GM12878 (cell line): ENCODE measurements at regions not wholly inside any gene's neighbourhood (a gene's known extent, or its start where the extent isn't known, plus 50 kb on each side); places are given as distances from the start of the nearest gene placed in this dataset.

Experiments
- BCL11A ChIP-seq: IDR thresholded peaks from 2 replicates; pipeline ENCODE4 v1.6.1; 2011; ENCODE audit warnings: low read depth, low read length
- CHD1 ChIP-seq: IDR thresholded peaks from 2 replicates; pipeline ENCODE4 v1.6.1; 2012; ENCODE audit warnings: low read depth, low read length, improper control_type of control experiment
- MTA2 ChIP-seq: fragments of 450-650 bp; IDR thresholded peaks from 2 replicates; pipeline ENCODE4 v1.6.1; 2016; ENCODE audit warnings: low read depth, mild to moderate bottlenecking, moderate library complexity
- NFYA ChIP-seq: IDR thresholded peaks from 2 replicates; pipeline ENCODE4 v1.6.1; 2011; ENCODE audit warnings: low read depth, mild to moderate bottlenecking, low read length, improper control_type of control experiment, borderline replicate concordance
- NR2F1 ChIP-seq: fragments of 450-650 bp; conservative IDR thresholded peaks from 2 replicates; pipeline ENCODE4 v1.6.1; 2017; ENCODE audit warnings: mild to moderate bottlenecking
- RELA ChIP-seq: fragments of 450-650 bp; IDR thresholded peaks from 2 replicates; pipeline ENCODE4 v1.8.0; 2014; ENCODE audit warnings: borderline replicate concordance; ENCODE audit not compliant: partially characterized antibody
- RFX5 ChIP-seq: IDR thresholded peaks from 2 replicates; pipeline ENCODE4 v1.6.1; 2011; ENCODE audit warnings: low read depth, low read length, improper control_type of control experiment
- TF ChIP-seq, protein P1 (sequence below): fragments of 450-650 bp; formaldehyde crosslinking; IDR thresholded peaks from 2 replicates; pipeline ENCODE4 v1.5.0; 2022; ENCODE audit warnings: mild to moderate bottlenecking, missing genetic modification characterization
- TF ChIP-seq, protein P2 (sequence below): IDR thresholded peaks from 2 replicates; pipeline ENCODE4 v1.6.1; 2011; ENCODE audit warnings: borderline replicate concordance, low read depth, mild to moderate bottlenecking, moderate library complexity, mixed read lengths, low read length; ENCODE audit not compliant: insufficient read depth; ENCODE audit errors: extremely low read length
- TF ChIP-seq, protein P3 (sequence below): IDR thresholded peaks from 2 replicates; pipeline ENCODE4 v1.6.1; 2011; ENCODE audit warnings: mild to moderate bottlenecking, low read depth, low read length, moderate library complexity; ENCODE audit not compliant: insufficient replicate concordance
- TF ChIP-seq, protein P4 (sequence below): fragments of 450-650 bp; IDR thresholded peaks from 2 replicates; pipeline ENCODE4 v1.6.1; 2017; ENCODE audit warnings: low read depth, mild to moderate bottlenecking, moderate library complexity
- TF ChIP-seq, protein P5 (sequence below): fragments of 450-650 bp; IDR thresholded peaks from 2 replicates; pipeline ENCODE4 v1.6.1; 2017; ENCODE audit warnings: mild to moderate bottlenecking, low read depth, inconsistent platforms; ENCODE audit not compliant: poor library complexity, severe bottlenecking

DNA sequence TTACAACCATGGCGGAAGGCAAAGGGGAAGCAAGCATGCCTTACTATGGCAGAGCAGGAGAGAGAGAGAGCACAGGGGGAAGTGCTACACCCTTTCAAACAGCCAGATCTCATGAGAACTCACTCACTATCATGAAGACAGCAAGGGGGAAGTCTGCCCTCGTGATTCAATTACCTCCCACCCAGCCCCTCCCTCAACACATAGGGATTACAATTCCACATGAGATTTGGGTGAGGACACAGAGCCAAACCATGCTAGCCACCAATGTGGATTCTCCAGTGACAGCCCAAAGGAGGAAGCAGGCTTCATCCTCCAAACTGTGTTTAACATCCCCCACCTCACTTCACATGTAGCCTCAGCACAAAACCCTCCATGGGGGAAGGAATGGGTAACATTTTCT lies 563.7 kb downstream of the CDK5RAP2 start (continued):
- TF ChIP-seq, protein P1, sequence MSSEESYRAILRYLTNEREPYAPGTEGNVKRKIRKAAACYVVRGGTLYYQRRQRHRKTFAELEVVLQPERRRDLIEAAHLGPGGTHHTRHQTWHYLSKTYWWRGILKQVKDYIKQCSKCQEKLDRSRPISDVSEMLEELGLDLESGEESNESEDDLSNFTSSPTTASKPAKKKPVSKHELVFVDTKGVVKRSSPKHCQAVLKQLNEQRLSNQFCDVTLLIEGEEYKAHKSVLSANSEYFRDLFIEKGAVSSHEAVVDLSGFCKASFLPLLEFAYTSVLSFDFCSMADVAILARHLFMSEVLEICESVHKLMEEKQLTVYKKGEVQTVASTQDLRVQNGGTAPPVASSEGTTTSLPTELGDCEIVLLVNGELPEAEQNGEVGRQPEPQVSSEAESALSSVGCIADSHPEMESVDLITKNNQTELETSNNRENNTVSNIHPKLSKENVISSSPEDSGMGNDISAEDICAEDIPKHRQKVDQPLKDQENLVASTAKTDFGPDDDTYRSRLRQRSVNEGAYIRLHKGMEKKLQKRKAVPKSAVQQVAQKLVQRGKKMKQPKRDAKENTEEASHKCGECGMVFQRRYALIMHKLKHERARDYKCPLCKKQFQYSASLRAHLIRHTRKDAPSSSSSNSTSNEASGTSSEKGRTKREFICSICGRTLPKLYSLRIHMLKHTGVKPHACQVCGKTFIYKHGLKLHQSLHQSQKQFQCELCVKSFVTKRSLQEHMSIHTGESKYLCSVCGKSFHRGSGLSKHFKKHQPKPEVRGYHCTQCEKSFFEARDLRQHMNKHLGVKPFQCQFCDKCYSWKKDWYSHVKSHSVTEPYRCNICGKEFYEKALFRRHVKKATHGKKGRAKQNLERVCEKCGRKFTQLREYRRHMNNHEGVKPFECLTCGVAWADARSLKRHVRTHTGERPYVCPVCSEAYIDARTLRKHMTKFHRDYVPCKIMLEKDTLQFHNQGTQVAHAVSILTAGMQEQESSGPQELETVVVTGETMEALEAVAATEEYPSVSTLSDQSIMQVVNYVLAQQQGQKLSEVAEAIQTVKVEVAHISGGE (CRISPR knock-in tag): no peak
- TF ChIP-seq, protein P2, sequence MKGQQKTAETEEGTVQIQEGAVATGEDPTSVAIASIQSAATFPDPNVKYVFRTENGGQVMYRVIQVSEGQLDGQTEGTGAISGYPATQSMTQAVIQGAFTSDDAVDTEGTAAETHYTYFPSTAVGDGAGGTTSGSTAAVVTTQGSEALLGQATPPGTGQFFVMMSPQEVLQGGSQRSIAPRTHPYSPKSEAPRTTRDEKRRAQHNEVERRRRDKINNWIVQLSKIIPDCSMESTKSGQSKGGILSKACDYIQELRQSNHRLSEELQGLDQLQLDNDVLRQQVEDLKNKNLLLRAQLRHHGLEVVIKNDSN: no peak
- TF ChIP-seq, protein P3, sequence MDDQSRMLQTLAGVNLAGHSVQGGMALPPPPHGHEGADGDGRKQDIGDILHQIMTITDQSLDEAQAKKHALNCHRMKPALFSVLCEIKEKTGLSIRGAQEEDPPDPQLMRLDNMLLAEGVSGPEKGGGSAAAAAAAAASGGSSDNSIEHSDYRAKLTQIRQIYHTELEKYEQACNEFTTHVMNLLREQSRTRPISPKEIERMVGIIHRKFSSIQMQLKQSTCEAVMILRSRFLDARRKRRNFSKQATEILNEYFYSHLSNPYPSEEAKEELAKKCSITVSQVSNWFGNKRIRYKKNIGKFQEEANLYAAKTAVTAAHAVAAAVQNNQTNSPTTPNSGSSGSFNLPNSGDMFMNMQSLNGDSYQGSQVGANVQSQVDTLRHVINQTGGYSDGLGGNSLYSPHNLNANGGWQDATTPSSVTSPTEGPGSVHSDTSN: no peak
- TF ChIP-seq NFYA: no peak
- TF ChIP-seq RELA: no peak
- TF ChIP-seq, protein P4, sequence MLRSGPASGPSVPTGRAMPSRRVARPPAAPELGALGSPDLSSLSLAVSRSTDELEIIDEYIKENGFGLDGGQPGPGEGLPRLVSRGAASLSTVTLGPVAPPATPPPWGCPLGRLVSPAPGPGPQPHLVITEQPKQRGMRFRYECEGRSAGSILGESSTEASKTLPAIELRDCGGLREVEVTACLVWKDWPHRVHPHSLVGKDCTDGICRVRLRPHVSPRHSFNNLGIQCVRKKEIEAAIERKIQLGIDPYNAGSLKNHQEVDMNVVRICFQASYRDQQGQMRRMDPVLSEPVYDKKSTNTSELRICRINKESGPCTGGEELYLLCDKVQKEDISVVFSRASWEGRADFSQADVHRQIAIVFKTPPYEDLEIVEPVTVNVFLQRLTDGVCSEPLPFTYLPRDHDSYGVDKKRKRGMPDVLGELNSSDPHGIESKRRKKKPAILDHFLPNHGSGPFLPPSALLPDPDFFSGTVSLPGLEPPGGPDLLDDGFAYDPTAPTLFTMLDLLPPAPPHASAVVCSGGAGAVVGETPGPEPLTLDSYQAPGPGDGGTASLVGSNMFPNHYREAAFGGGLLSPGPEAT: no peak
- TF ChIP-seq RFX5: no peak
- no peak for TF ChIP-seq CHD1
- TF ChIP-seq BCL11A: no peak
- no peak for TF ChIP-seq MTA2
- TF ChIP-seq, protein P5, sequence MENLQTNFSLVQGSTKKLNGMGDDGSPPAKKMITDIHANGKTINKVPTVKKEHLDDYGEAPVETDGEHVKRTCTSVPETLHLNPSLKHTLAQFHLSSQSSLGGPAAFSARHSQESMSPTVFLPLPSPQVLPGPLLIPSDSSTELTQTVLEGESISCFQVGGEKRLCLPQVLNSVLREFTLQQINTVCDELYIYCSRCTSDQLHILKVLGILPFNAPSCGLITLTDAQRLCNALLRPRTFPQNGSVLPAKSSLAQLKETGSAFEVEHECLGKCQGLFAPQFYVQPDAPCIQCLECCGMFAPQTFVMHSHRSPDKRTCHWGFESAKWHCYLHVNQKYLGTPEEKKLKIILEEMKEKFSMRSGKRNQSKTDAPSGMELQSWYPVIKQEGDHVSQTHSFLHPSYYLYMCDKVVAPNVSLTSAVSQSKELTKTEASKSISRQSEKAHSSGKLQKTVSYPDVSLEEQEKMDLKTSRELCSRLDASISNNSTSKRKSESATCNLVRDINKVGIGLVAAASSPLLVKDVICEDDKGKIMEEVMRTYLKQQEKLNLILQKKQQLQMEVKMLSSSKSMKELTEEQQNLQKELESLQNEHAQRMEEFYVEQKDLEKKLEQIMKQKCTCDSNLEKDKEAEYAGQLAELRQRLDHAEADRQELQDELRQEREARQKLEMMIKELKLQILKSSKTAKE: no peak
- TF ChIP-seq NR2F1: no peak
- TF ChIP-seq, all 136 proteins: peak for 0
